ENCODE measurements at regions not wholly inside any gene's neighbourhood (a gene's known extent, or its start where the extent isn't known, plus 50 kb on each side); places are given as distances from the start of the nearest gene placed in this dataset.

DNA sequence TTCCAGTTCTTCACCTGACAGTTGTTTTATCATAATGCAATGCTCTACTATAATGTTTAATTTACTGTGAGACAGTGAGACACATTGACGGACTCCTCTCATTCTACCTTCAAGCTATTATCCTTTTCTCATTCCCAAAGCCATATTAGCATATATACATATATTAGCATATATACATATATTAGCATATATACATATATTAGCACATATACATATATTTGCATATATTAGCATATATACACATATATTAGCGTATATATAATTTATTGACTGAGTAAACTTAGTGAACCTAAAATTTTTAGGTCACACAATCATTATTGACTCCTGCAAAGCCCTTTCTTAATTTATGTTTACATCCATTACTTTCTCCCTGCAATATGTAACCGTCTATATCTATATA lies 555.0 kb upstream of the ADGRB3 start:
- no peaks in the 10 kb centered on the region for H3K27me3 ChIP-seq (ENCODE audit: control insufficient read depth, insufficient read depth, low read length)
- H3K27ac ChIP-seq (ENCODE audit: low read length): no peak overlapping the region
- H3K9me3 ChIP-seq (ENCODE audit: control insufficient read depth, insufficient read depth, low read length): no peaks in the 10 kb centered on the region
- TF ChIP-seq, protein P1, sequence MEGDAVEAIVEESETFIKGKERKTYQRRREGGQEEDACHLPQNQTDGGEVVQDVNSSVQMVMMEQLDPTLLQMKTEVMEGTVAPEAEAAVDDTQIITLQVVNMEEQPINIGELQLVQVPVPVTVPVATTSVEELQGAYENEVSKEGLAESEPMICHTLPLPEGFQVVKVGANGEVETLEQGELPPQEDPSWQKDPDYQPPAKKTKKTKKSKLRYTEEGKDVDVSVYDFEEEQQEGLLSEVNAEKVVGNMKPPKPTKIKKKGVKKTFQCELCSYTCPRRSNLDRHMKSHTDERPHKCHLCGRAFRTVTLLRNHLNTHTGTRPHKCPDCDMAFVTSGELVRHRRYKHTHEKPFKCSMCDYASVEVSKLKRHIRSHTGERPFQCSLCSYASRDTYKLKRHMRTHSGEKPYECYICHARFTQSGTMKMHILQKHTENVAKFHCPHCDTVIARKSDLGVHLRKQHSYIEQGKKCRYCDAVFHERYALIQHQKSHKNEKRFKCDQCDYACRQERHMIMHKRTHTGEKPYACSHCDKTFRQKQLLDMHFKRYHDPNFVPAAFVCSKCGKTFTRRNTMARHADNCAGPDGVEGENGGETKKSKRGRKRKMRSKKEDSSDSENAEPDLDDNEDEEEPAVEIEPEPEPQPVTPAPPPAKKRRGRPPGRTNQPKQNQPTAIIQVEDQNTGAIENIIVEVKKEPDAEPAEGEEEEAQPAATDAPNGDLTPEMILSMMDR (IDR thresholded peaks at IDR 0.05): no peak
- Mint-ChIP-seq H3K36me3 (peaks cover 7% of the 10 kb centered on the region), H3K27me3 (ENCODE audit: low read depth in 2 of 2) (no peaks in the 10 kb centered on the region), H3K4me1 (no peaks in the 10 kb centered on the region), H3K27ac (no peak overlapping the region), H3K9me3 (peaks cover 8 to 15% of the 10 kb centered on the region in 2 donors), H3K4me3 (no peak overlapping the region)
- no CpG with 5 or more reads among the region's 3 CpGs for WGBS (ENCODE audit: insufficient coverage)
- DNase-seq: no peak
- no peaks in the 10 kb centered on the region for H3K4me1 ChIP-seq (ENCODE audit: control insufficient read depth, insufficient read depth, low read length)
- intact Hi-C loops (cut with micrococcal nuclease): no loop called here
- no peaks in the 10 kb centered on the region for H3K36me3 ChIP-seq (ENCODE audit: control insufficient read depth, insufficient read depth, low read length)
- ATAC-seq: no peak
- no peak overlapping the region for H3K4me3 ChIP-seq (ENCODE audit: low read length)

DNA sequence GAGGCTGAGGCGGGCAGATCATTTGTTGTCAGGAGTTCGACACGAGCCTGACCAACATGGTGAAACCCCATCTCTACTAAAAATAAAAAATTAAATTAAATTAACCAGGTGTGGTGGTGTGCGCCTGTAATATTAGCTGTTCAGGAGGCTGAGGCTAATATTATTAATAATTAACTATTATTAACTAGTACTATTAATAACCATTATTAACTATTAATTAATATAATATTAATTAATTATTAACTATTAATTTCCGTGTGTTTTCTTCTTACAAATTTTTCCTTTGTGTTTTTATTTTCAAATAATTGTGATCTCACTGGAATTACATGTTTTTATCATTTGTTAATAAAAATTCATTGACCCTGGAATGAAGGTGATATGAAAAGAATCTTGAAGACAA lies 557.4 kb upstream of the ADGRB3 start:
- Histone ChIP-seq H3K4me1 (ENCODE audit: control insufficient read depth, insufficient read depth, low read length) (no peaks in the 10 kb centered on the region), H3K9me3 (ENCODE audit: control insufficient read depth, insufficient read depth, low read length) (no peaks in the 10 kb centered on the region), H3K27me3 (ENCODE audit: control insufficient read depth, insufficient read depth, low read length) (no peaks in the 10 kb centered on the region), H3K4me3 (ENCODE audit: low read length) (no peak overlapping the region), H3K36me3 (ENCODE audit: control insufficient read depth, insufficient read depth, low read length) (no peaks in the 10 kb centered on the region), H3K27ac (ENCODE audit: low read length) (no peak overlapping the region)
- ATAC-seq (no peak), DNase-seq (no peak)
- TF ChIP-seq, protein P1 (IDR thresholded peaks at IDR 0.05): no peak
- Mint-ChIP-seq H3K4me3 (no peak overlapping the region), H3K9me3 (peaks cover 12 to 18% of the 10 kb centered on the region in 2 donors), H3K27ac (no peak overlapping the region), H3K36me3 (peaks cover 7% of the 10 kb centered on the region), H3K27me3 (ENCODE audit: low read depth in 2 of 2) (no peaks in the 10 kb centered on the region), H3K4me1 (no peaks in the 10 kb centered on the region)
- intact Hi-C loops (cut with micrococcal nuclease): no loop called here
- WGBS (ENCODE audit: insufficient coverage): 100% methylated on average over 1 of the region's 5 CpGs

- DNase-seq (no peak), ATAC-seq (no peak)
- H3K27ac ChIP-seq (ENCODE audit: low read length): no peak overlapping the region
- Mint-ChIP-seq H3K27ac (no peak overlapping the region), H3K27me3 (ENCODE audit: low read depth in 2 of 2) (no peaks in the 10 kb centered on the region), H3K9me3 (peaks cover 18 to 28% of the 10 kb centered on the region in 2 donors), H3K36me3 (peaks cover 15% of the 10 kb centered on the region), H3K4me3 (no peak overlapping the region), H3K4me1 (no peaks in the 10 kb centered on the region)
- H3K4me3 ChIP-seq (ENCODE audit: low read length): no peak overlapping the region
- H3K4me1 ChIP-seq (ENCODE audit: control insufficient read depth, insufficient read depth, low read length): no peaks in the 10 kb centered on the region
- TF ChIP-seq, protein P1 (IDR thresholded peaks at IDR 0.05): no peak
- intact Hi-C loops (cut with micrococcal nuclease): no loop called here
- no peaks in the 10 kb centered on the region for H3K27me3 ChIP-seq (ENCODE audit: control insufficient read depth, insufficient read depth, low read length)
- H3K9me3 ChIP-seq (ENCODE audit: control insufficient read depth, insufficient read depth, low read length): no peaks in the 10 kb centered on the region
- H3K36me3 ChIP-seq (ENCODE audit: control insufficient read depth, insufficient read depth, low read length): no peaks in the 10 kb centered on the region
These were observed 563.3 kb upstream of the ADGRB3 start for GRCh38 chr6:68071740-68072139.

GRCh38 chr6:68069921-68070710 lies 565.0 kb upstream of the ADGRB3 start:
- Mint-ChIP-seq H3K27me3 (ENCODE audit: low read depth in 2 of 2) (no peaks in the 10 kb centered on the region), H3K27ac (no peak overlapping the region), H3K36me3 (peaks cover 15% of the 10 kb centered on the region), H3K4me1 (no peaks in the 10 kb centered on the region), H3K4me3 (no peak overlapping the region), H3K9me3 (peaks cover 18 to 26% of the 10 kb centered on the region in 2 donors)
- H3K36me3 ChIP-seq (ENCODE audit: control insufficient read depth, insufficient read depth, low read length): no peaks in the 10 kb centered on the region
- no peak for ATAC-seq
- no peaks in the 10 kb centered on the region for H3K9me3 ChIP-seq (ENCODE audit: control insufficient read depth, insufficient read depth, low read length)
- H3K27me3 ChIP-seq (ENCODE audit: control insufficient read depth, insufficient read depth, low read length): no peaks in the 10 kb centered on the region
- no peaks in the 10 kb centered on the region for H3K4me1 ChIP-seq (ENCODE audit: control insufficient read depth, insufficient read depth, low read length)
- TF ChIP-seq, protein P1 (IDR thresholded peaks at IDR 0.05): no peak
- no peak overlapping the region for H3K27ac ChIP-seq (ENCODE audit: low read length)
- no peak overlapping the region for H3K4me3 ChIP-seq (ENCODE audit: low read length)
- intact Hi-C loops (cut with micrococcal nuclease): no loop called here
- DNase-seq: no peak
- WGBS (ENCODE audit: insufficient coverage): 63% methylated on average over 5 of the region's 5 CpGs
